ENCODE measurements at regions not wholly inside any gene's neighbourhood (a gene's known extent, or its start where the extent isn't known, plus 50 kb on each side); places are given as distances from the start of the nearest gene placed in this dataset.

GRCh38 chr1:59071876-59072582, 224.9 kb upstream of the FGGY start:
- TF ChIP-seq CTCF (IDR thresholded peaks at IDR 0.05; ENCODE audit: insufficient read depth, low read length) (no peak), REST (IDR thresholded peaks at IDR 0.05; ENCODE audit: insufficient replicate concordance, low read depth) (no peak), POLR2AphosphoS5 (IDR thresholded peaks at IDR 0.05; ENCODE audit: low read depth) (no peak), SPI1 (IDR thresholded peaks at IDR 0.05; ENCODE audit: borderline replicate concordance, low read depth) (peak; percentile 82)

All from HL-60 (cell line).